D721Med (cell line): ENCODE measurements at regions not wholly inside any gene's neighbourhood (a gene's known extent, or its start where the extent isn't known, plus 50 kb on each side); places are given as distances from the start of the nearest gene placed in this dataset.

Experiments used
- DNase-seq: peaks from one replicate; pipeline ENCODE4 v3.0.0; 2011; ENCODE audit warnings: low spot score; ENCODE audit not compliant: insufficient read length
- FAIRE-seq: peaks from 2 replicates; lab custom pipeline; 2011; peaks lifted over from hg19 to GRCh38; lab: Jason Lieb, UNC
- TF ChIP-seq, protein P1 (sequence below): IDR thresholded peaks from 2 replicates; pipeline ENCODE4 v1.5.1; 2012; ENCODE audit warnings: mild to moderate bottlenecking, control low read depth; ENCODE audit not compliant: insufficient read depth; ENCODE audit errors: missing control alignments

DNA sequence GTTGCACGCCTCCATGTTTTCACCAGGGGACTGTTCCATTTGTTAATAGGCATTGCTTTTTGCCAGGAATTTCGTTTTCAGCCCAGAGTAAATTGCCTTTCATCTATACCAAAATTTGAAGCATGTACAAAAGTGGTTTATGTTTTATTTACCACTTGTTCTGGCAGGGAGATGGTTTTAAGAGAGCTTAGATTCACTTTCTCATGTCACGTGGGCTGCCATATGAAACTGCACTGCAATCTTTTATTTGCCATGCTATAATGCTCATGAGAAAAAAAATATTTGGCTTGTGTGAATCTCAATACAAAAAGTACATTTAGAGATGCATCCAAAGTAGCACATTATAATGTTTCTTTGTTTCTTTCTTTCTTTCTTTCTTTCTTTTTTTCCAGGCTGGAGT is 284.1 kb upstream of the GRIA1 start:
- DNase-seq: no peak
- TF ChIP-seq, protein P1, sequence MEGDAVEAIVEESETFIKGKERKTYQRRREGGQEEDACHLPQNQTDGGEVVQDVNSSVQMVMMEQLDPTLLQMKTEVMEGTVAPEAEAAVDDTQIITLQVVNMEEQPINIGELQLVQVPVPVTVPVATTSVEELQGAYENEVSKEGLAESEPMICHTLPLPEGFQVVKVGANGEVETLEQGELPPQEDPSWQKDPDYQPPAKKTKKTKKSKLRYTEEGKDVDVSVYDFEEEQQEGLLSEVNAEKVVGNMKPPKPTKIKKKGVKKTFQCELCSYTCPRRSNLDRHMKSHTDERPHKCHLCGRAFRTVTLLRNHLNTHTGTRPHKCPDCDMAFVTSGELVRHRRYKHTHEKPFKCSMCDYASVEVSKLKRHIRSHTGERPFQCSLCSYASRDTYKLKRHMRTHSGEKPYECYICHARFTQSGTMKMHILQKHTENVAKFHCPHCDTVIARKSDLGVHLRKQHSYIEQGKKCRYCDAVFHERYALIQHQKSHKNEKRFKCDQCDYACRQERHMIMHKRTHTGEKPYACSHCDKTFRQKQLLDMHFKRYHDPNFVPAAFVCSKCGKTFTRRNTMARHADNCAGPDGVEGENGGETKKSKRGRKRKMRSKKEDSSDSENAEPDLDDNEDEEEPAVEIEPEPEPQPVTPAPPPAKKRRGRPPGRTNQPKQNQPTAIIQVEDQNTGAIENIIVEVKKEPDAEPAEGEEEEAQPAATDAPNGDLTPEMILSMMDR: no peak
- FAIRE-seq: no peak

DNA sequence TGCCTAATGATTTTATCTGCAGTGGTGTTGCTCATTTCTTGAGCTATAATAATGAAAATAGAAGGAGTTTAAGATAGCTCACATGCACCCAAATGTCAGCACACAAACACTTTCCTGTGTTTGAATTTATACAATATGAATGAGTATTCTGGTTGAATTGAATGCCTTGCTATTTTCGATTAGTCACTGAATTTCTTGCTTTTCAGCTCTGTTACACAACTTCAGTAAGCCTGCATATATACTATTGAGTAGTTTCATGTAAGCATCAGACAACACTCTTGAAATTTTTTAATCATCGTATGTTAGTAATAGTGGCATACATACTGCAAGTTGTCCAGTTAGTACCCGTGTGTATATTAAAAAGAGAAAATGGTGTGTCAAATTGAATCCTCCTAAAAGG is 281.5 kb upstream of the GRIA1 start:
- TF ChIP-seq, protein P1: no peak
- DNase-seq (no peak), FAIRE-seq (no peak)

DNA sequence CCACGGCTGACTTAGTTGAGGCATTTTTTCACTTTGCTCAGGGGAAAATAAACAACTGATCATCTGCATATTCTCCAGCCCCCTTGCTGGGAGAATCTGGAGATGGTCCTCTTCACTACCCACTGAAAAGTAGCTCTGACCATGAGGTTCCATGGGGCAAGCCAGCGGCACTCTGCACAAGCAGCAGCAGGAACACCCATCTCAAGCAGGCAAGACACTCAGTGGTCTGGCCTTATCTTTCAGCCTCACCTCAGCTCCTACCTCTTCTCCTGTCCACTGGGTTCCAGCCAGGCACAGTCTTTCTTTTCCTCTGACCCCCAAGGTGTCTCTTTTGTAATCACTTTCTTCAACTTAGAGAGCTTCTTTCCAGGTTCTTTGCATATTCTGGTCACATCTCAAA is 280.8 kb upstream of the GRIA1 start:
- FAIRE-seq (no peak), DNase-seq (no peak)
- TF ChIP-seq, protein P1: no peak

DNA sequence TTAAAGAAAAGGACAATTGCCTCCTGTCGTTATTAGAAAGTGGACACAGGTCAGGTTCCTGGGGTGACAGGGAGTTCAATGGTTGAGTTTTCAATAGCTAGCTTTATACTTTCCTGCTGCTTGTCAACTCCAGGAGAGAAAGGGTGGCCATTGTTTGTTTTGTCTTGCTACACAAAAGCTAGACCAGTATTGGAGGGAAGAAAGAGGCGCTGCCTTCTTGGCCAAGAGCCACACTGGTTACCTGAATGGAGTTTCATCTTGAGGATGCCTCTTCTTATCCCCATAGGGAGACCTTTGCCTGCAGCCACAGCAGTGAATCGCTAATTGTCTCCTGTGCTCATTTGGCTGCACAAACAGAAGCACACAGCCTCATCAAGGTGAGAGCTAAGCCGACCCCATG is 279.4 kb upstream of the GRIA1 start:
- TF ChIP-seq, protein P1: no peak
- DNase-seq (no peak), FAIRE-seq (no peak)

DNA sequence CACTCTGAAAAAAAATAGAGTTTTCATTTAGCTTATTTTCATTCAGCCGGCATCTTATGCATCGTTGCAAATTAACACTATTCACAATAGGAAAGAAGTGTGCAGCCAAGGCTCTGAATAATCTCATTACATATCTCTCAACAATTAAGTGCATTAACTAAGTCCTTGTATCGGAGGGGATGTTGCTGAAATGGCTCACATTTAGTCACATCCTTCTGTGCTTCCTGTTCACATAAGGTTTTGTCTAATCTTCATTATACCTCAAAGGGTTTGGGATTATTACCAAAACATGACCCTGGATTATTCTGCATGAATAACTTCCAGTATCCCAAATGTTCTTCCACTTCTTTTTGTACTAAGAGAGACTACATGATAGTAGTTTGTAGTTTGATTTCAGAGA is 278.0 kb upstream of the GRIA1 start:
- TF ChIP-seq, protein P1: no peak
- DNase-seq (no peak), FAIRE-seq (no peak)

DNA sequence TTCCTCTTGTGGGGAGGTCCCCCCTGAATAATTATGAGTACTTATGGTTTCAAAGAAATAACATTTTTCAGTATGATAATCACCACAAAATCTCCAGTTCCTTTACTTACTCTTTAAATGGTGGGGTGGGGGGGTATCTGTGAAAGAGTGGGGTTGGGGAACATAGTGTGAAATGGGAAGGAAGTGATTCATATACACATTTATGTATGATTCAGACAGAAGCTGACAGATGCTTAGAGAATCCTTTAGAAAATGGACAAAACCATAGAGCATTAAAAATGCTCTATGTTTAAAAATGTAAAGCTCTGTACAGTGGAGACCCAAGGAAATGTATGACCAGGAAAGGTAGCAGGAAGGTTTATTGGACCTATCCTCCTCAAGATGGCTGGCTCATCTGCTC is 267.5 kb upstream of the GRIA1 start:
- TF ChIP-seq, protein P1: no peak
- no peak for DNase-seq
- no peak for FAIRE-seq

DNA sequence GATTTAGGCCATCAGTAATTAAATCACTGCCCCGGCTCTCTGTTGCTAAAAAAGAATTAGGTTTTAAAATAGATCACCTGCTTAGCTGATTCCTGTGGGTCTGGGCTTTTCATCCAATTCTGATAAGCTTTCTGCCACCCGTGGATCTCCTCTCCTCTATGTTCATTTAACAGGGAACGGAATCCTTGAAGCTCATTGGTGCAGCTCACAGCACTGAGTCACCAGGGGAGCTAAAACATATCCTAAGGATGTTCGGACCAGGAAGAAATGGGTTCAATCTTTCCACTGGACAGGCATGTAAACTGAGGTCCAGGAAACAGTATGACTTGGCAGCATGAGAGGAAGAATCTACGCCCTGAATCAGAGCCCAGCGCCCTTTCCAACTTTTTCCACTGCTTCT is 267.1 kb upstream of the GRIA1 start:
- DNase-seq (no peak), FAIRE-seq (no peak)
- TF ChIP-seq, protein P1: no peak
